UCSD-AML1 (cell line): ENCODE measurements at regions not wholly inside any gene's neighbourhood (a gene's known extent, or its start where the extent isn't known, plus 50 kb on each side); places are given as distances from the start of the nearest gene placed in this dataset.
"Not testable (repeated sequence)": the region's sequence is repeated elsewhere in the genome, so short reads cannot be mapped to it uniquely, and the experiment has no call there.

Source experiments
- DNase-seq: peaks from one replicate; lab custom pipeline; 2025; ENCODE audit not compliant: unreplicated experiment; lab: John Stamatoyannopoulos, UW

DNA sequence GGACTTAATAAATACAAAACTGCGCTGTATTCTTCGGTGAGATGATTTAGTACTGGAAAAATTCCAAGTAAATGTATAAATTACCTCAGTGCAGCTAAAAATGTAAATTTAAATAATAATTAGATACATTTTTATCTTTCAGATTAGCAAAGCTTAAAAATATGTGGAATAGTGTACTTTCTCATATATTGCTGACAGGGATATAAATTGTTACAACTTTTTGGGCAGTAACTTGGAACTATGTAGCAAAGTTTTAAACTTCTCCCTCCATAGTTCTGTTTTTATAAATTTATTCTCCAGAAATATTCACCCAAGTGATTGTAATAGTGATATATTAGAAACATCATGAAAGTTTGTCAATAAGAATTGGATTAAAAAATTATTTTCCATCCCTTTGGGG is 384.6 kb upstream of the CITED2 start:
- no peak for DNase-seq

DNA sequence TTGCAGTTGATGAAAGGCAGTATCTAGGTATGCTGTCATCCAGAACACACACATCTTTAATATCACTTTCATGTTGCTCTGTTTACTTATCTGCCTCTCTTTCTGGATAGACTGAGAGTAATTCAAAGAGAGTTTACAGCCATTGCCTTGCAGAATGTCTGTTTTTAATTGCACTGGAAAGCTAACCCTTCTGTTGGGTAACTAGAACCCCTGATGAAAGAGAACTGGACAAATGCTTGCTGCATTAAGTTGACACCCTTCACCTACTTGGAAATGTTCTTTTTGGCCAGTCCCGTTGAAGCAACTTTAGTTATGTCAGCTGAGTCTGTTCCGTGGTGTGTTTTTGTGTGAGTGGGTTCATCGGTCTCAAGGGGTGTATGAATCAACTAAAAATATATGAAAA is 383.8 kb upstream of the CITED2 start:
- DNase-seq, result no peak

DNA sequence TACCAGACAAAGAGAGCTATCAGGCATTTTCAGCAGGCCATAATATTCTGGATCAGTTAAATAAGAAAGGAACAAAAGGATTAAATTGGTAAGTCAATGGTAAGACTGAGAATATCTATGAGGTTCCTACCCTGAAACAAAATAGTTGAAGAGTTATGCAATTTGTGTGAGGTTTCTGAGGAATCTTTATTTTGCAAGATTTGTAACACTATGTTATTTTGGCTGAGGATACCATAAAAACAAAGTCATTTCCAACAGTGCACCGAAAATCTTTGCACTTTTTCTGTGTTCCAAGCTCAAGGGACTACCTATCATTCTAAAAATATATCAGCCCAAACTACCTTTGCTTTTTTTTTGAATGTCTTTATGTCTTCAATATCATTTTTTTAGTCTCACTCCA is 383.3 kb upstream of the CITED2 start:
- DNase-seq, result no peak

DNA sequence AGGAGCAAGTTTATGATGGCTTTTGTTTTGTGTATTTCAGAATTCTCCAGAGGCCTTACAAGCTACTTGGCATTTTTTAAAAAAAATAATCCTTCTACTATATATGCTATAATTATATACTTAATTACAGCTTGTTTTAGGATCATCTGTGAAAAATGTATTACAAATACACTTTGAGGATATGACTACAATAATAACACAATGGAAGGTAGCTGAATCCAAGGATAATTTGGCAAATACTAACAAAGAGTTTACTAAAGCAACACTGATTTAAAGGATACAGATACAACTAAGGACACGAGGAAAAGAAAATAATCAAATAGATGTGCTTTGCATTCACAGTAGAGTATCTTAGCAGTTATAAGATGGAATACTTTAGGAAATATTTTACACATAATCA is 381.9 kb upstream of the CITED2 start:
- no peak for DNase-seq

DNA sequence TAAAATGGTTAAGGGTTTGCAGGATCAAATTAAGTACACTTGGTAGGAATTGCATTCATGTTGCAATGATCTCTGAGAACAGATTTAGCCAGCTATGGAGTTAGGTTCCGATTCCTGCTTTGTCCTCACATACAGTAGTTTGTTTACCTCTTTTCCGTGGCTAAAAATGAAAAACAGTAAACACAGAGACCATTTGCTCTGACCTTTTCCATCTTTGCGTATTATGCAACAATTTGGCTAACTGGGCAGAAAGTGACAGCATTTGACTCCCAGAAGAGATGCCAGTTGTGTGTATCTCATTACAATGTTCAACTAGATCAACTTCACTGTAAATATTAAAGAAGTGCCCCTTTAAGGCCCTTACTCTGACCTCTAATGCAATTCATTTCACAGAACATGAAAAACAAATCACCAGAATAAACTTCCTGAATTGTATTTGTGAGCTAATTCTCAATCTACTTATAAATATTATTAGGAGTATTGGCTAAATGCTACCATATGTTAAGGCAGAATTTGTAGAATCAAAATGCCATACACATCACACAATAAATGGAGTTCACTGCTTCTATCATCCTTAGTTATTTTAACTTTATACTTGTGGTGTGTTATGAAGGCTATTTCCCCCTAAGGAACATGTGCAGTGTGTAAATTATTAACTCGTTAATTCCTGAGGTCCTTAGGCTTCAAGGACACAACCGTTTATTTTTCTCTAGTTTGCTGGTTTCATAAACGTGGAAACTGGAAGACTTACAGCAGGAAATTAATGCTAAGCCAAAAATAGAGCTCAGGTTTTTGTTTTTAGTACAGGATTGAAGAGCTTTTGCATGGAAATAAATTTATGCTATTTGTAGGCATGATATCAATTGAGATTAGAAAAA is 380.7 kb upstream of the CITED2 start:
- no peak for DNase-seq

DNA sequence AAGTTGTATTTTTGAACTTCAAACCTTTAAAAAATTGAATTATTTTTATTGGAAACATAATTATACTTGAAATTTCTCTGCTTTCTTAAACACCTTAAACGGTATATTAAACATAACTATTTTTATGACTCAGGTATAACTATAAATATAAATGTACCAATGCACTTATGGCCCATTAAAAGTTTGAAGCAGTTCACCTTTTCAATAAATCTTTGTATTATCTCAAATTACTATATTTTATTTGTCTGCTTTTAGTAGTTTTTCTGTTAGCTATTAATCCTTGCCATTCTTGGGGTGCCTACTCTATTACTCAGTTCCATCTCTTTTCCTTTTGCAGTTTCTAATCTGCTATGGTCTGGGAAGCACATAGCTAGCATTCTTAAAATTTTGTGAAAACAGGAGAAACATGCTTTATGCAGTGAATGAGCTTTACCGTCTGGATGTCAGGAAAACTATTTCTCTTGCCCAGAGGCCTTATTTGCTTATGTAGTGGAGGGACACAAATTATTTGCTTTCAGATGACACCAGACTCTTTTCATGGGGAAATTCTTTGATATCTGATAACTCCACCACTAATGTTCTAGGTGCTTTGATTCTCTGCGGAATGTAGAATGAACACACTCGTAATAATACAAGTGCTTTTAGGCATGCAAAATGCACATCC is 378.9 kb upstream of the CITED2 start:
- no peak for DNase-seq

DNA sequence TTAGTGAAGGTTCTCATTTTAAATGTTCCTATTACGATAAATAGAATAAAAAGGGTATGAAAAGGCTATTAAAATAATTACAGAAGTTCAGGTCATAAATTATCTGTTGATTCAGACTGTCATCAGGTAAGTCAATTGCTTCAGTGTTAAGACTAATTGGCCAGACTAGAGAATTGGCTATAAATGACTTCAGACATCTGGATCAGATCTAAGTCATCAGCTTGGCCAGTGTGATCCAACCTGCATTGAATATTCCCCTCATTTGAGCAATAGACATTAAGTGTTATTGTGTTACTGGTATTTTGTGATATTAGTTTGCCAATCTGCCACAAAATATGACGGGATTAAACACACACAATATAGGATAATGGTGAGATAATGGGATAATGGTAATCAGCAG is 377.6 kb upstream of the CITED2 start:
- DNase-seq, result no peak

DNA sequence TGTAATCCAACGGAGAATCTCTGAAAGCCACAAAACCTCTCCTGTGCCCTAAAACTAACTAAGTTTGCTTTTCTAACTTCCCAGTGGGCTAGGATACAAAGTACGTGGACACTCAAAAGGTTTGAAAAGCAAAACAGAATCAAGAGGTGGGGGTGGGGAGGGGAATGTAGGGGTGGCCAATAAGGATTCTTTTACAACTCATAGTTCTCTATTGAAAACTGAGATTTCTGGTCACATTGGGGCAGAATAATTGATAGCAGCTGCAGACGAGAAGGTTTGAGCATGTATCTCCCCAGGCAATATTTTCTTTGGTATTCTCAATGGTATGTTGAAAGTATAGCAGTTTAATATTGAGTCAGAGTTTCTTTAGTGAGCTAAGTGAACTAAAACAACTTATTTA is 376.7 kb upstream of the CITED2 start:
- no peak for DNase-seq

DNA sequence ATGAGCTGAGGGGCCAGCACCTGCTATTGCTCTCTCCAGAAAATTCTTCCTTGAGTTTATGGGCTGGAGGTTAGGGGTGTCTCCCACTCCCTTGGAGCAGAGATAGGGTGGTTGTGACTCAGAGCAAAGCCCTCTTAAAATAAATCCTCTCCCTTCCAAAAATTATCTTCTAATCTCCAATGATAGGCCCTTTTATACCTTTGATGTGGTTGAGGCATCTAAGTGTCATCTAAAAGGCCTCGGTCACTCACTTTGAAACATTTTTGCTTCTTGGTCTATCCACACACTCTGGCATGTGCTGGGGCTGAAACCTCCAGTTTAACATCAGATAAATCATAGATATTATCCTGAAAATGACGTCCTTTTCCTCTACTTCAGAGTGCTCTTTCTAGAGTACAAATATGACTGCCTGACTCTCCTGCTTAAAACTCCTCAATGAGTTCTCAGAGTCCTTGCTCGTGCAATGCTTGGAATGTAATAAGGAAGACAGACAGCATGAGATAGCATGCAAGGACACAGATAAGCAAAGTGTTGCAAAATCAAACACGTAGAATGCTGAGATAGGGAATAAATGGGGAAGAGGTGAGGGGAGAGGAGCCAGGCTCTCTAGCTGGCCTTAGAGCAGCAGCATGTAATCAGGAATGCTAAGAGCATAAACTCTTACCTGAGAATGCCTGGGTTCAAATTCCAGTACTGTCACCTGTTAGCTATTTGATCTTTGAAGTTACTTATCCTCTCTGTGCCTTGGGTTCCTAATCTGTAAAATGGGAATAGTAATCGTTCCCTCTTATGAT is 374.1 kb upstream of the CITED2 start:
- no peak for DNase-seq

DNA sequence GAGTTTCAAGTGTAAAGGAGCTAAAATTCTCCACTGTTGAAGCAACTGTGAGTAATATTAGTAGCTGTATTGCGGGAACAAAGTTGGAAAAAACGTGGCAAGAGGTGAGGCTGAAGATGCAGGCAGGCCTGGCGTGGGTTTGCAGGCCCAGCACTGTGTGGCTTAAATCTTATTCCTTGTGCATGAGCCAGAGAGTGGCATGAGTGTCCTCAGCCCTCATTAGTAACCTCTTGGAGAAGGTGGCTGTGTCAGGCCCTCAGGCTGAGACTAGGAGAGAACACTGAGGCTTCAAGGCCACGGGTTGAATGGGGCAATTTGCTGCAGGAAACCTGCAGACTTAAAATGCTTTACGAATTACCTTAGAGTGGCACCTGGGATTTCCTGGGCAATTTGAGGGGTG is 372.7 kb upstream of the CITED2 start:
- DNase-seq, result peak; percentile 6

DNA sequence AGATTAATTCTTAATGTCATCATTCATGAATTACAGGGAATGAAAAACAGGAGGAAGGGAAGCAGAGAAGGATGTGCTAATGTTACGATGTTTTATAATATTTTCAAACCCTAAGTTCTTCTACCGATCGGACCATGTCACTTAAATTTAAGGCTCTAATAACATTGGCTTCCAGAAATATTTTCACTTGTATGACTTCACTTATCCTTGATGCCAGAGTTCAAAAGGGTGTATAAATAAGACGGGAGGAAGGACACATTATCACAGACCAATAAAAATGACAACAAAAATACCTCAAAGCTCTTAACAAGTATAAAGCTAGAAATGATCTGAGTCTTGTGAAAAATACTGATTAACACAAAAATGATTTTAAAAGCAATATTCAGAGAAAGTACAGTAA is 370.4 kb upstream of the CITED2 start:
- DNase-seq, result no peak

DNA sequence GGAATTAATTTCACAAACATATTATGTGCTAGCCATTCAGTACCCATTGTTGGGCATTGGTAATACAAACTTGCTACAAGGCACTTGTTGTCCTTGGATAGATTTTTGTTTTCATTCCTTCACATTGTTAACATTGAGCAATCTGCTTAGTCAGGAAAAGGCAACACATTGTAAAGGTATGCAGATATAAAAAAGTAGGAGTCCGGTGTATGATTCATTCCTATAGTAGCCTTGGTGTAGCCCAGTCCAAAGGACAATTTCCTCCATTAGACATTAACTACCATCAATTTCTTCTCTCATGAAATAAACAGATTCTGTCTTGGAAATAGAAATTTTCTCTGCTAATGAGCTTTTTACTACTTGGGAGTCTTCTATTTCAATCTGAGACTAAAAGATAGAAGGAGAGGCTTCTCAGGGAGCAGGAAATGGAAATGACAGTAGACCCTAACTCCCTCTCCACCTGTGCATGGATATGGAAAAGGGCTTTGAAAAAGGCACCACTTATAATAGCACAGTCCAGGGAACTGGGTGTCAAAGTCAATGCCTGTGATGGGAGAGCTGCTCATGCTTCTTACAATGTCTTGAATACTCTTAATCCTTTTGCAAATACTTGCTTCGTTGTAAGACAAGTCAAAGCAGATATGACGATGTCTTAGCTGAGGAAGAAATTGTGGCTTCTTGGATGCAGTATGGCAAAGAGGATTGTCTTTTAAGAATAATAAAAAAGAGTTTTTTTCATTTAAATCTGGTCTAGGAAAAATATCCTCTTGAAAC is 369.4 kb upstream of the CITED2 start:
- DNase-seq, result no peak

DNA sequence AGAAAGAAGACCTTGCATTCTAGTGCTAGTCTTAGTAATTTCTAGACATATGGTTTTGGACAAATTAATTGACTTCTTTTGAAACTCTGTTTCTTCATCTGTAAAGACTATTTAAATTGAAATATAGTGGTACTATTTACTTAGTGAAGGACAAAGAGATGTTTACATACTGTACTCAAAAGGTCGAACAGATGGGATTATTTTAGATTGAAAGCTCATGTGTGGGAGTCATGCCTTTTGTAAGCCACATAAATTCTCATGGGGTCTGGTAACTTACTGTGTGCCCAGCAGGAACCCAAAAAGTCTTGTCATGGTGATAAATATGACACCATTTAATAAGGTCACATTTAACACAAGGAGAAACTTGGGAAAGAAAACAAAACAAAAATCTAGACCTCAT is 368.2 kb upstream of the CITED2 start:
- DNase-seq, result no peak

DNA sequence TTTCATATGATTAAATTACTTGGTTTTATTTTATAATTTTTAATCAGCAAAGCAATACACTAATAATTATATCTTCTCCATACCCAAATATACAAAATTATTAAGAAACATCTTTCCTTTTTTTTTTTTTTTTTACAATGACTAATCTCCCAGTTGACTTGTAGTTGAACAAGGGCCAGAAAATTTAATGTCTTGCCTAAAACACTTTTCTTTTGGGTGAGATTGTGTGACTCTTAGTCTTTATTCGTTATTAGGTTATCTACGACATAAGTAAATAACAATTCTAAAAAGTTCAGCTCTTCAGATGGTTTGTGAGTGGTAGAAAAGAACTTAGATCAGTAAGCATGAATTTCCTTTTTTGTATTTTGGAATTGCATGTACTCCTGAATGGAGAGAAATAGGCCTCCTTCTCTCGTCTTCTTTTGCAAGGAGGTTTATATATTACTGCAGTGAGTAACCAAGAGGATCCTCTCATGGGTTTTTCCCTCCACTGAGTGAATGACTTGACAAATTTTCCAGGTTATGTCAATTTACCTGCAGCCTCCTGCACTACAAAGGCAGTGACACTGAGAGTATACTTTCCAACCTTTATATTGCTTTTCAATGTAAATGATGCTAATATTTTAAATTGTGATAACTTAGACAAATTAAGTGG is 364.5 kb upstream of the CITED2 start:
- no peak for DNase-seq

DNA sequence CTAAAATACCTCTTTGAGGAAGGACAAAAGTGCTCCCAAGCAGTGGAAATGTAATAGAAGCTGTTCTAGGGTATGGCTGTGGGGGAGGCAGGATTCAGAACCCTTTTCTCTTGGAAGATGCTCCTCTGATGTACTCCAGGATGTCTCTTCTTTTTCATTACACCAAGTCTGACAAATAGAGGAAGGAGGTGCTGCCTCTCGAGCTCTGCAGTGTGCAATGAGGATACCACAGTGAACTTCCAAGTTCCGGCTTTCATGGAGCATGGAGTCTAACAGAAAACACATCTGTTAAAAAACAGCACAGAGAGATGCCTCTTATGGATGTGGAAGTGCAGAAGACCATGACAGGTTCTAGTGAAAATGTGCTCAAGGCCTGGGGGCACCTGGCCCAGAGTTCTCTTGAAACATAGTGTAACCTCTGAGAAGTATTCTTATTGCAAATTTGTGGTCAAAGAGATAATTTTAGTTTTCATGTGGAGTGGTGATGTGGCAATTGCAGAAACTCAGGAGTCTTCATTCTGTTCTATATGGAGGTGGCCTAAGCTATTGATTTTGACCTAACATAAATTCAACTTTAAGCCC is 362.0 kb upstream of the CITED2 start:
- DNase-seq, result no peak

DNA sequence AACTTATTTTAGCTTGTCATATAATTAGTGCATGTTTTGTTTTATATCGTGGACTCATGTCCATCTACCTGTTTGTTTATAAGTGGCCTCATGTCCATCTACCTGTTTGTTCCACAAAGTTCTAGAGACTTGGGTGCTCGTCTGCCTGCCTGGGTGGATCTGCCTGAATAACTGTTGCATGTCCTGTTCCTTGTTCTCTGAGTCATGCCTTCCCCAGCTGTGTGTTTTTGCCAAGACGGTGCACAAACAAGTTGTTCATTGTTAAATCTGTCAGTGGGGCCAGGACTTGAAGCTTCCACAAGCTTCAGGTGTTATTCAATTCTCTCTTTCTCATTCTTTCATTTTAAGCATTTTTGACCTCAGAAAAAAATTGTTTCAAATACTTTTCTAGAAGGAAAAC is 358.0 kb upstream of the CITED2 start:
- DNase-seq, result peak; percentile 5

DNA sequence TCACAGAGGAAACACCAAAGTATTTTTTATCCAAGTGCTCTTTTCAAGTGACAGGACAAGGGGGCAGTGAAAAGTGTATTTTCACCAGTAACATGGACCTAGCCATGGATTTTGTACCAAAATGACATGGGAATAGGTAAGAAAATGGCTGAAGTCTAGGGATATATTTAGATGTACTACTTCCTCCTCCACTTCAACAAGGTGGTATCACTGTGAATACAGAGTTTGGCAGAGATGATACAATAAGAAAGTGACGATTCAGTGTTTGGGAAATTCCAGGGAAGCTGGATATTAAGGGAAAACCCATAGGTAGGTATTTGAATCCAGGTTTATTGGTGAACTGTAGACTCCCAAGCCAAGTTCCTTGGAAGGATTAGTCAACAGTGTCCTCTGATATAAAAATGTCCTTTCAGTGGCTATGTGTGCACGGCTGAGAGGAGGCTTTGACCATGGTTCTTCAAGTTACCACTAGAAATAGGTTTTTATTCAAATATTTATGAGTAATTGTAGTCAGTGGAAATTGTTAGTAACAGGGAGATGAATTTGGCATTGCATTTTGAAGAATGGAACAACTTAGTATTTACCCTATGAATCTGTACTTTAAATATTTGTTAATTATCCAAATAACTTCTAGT is 356.0 kb upstream of the CITED2 start:
- no peak for DNase-seq

DNA sequence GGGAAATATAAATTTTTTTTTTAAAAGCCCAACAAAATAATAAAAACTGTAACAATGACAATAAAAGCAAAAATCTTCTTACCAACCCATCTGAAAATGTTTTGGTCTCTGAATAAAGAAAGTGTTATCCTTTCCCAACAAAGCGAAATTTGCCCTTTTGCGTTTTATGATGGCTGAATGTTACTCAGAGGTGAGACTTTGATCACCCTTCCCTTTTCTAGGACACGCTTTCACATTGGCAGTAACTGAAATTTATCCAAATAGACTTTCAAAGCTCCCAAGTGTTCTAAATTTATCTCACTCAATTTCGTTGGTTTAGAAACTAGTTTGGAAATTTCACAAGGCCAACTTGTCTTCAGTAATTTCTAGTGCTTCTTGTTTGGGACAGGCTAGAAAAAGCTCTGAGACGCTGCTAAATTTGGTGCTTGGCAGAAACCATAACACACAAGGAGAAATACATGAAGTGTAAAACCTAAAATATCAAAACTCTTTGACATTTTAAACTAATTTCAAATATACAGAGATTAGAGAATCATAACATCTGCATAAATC is 354.5 kb upstream of the CITED2 start:
- no peak for DNase-seq

DNA sequence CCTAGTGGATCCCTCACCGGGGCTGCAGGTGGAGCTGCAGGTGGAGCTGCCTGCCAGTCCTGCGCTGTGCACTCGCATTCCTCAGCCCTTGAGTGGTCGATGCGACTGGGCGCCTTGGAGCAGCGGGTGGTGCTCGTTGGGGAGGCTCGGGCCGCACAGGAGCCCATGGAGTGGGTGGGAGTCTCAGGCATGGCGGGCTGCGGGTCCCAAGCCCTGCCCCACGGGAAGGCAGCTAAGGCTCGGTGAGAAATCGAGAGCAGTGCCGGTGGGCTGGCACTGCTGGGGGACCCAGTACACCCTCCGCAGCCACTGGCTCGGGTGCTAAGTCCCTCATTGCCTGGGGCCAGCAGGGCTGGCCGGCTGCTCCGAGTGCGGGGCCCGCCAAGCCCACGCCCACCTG is 351.8 kb upstream of the CITED2 start:
- DNase-seq, result not testable (repeated sequence)
